Caco-2 (cell line): ENCODE measurements at regions not wholly inside any gene's neighbourhood (a gene's known extent, or its start where the extent isn't known, plus 50 kb on each side); places are given as distances from the start of the nearest gene placed in this dataset.
A peak's percentile ranks its signal among the peaks of the same experiment; 100 is the strongest.

Experiments used
- BruUV-seq: library from RNA; stranded (reverse); fragments of 400-500 nt; replicated peaks from 2 replicates; lab custom pipeline; 2021; lab: Mats Ljungman, UMichigan
- CTCF ChIA-PET: fragments of 300-600 bp; sonication (Branson Sonifier 250); formaldehyde crosslinking; loops from one replicate; lab custom pipeline; 2022; ENCODE audit warnings: antibody characterized with exemption; lab: Charles Lee
- POLR2A ChIA-PET: fragments of 300-600 bp; sonication (Branson Sonifier 250); formaldehyde crosslinking; loops from one replicate; lab custom pipeline; 2022; ENCODE audit warnings: antibody characterized with exemption; lab: Charles Lee
- DNase-seq, 2 experiments: peaks; one replicate each; pipeline versions ENCODE4 v3.0.0 to v3.0.0-alpha.2; 2020 to 2022
- H3K27me3 ChIP-seq: replicated peaks from 2 replicates; pipeline ENCODE4 v1.6.0; 2011; ENCODE audit warnings: low read length; ENCODE audit not compliant: control insufficient read depth, insufficient read depth
- H3K36me3 ChIP-seq: 2 replicates; pipeline ENCODE4 v1.5.1; 2011; ENCODE audit warnings: low read length; ENCODE audit not compliant: control insufficient read depth, insufficient read depth
- H3K4me1 ChIP-seq: fragments of 250-450 bp; sonication (Bioruptor Pico); 2 replicates; pipeline ENCODE4 v1.5.1; 2020; ENCODE audit warnings: mild to moderate bottlenecking
- H3K4me3 ChIP-seq: 2 replicates; pipeline ENCODE4 v1.5.1; 2011; ENCODE audit warnings: low read depth, mild to moderate bottlenecking, control low read depth, low read length
- H3K9me3 ChIP-seq: fragments of 250-450 bp; sonication (Bioruptor Pico); 2 replicates; pipeline ENCODE4 v1.5.1; 2020; ENCODE audit warnings: mild to moderate bottlenecking, moderate library complexity
- H3K27ac Mint-ChIP-seq: one replicate; pipeline ENCODE4 v1.8.0; 2022; ENCODE audit warnings: mixed read lengths; ENCODE audit not compliant: unreplicated experiment
- H3K27me3 Mint-ChIP-seq: one replicate; pipeline ENCODE4 v1.8.0; 2022; ENCODE audit warnings: mixed read lengths; ENCODE audit not compliant: insufficient read depth, unreplicated experiment
- H3K36me3 Mint-ChIP-seq: one replicate; pipeline ENCODE4 v1.8.0; 2022; ENCODE audit warnings: mild to moderate bottlenecking, mixed read lengths; ENCODE audit not compliant: insufficient read depth, unreplicated experiment
- H3K4me1 Mint-ChIP-seq: one replicate; pipeline ENCODE4 v1.8.0; 2022; ENCODE audit warnings: low read depth, mixed read lengths; ENCODE audit not compliant: unreplicated experiment
- H3K4me3 Mint-ChIP-seq: one replicate; pipeline ENCODE4 v1.8.0; 2022; ENCODE audit warnings: mild to moderate bottlenecking, moderate library complexity, mixed read lengths; ENCODE audit not compliant: unreplicated experiment
- H3K9me3 Mint-ChIP-seq: one replicate; pipeline ENCODE4 v1.8.0; 2022; ENCODE audit warnings: mixed read lengths; ENCODE audit not compliant: unreplicated experiment
- intact Hi-C: fragments of 100-400 bp; cut with micrococcal nuclease; formaldehyde crosslinking; loops from one replicate; pipeline ENCODE4 v1.10.0; 2022; ENCODE audit not compliant: unreplicated experiment
- TF ChIP-seq, protein P1 (sequence below), 2 experiments: fragments of 200-600 bp in 1 of 2; IDR thresholded peaks; 1 replicate in 1 of 2; 2 replicates in 1 of 2; pipeline versions ENCODE4 v1.5.1 to v1.8.0; 2011 to 2022; ENCODE audit warnings: antibody characterized with exemption in 1 of 2, control low read depth in 1 of 2, inconsistent platforms in 1 of 2, low read depth in 1 of 2, low read length in 1 of 2, mild to moderate bottlenecking in 1 of 2, moderate library complexity in 1 of 2; ENCODE audit not compliant: insufficient read depth in 1 of 2, severe bottlenecking in 1 of 2, unreplicated experiment in 1 of 2

DNA sequence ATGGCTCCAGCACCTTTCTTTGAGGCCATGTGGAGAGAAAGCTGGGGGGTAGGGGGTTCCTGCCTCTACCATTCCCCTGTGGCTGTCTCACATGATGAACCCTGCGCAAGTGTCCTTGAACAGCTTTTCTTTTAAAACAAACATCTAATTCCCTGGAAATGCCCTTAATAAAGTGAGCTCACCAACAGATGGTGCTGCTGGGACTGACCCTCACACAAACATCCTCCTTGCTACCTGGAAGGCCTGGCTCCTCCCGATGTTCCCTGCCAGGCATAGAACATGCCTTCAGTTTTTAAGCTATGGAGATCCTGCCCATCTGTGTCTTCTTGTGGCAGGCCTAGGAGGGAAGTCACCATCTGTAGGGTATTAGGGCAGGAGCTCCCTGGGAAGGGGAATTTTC is 60.7 kb upstream of the GATA6 start:
- intact Hi-C loops, result loop anchor here (1.0 kb wide), 1 partner anchor 61 kb away; the partner anchor contains the start of gene GATA6
- Mint-ChIP-seq H3K4me1 (peaks cover 44% of the 10 kb centered on the region), H3K36me3 (no peaks in the 10 kb centered on the region), H3K4me3 (no peak overlapping the region), H3K9me3 (no peaks in the 10 kb centered on the region), H3K27me3 (no peaks in the 10 kb centered on the region), H3K27ac (peak overlapping the region; percentile 74)
- peak; percentile 51 to 62 for DNase-seq
- Histone ChIP-seq H3K4me3 (no peak overlapping the region), H3K4me1 (peaks cover 53% of the 10 kb centered on the region), H3K27me3 (no peaks in the 10 kb centered on the region), H3K9me3 (no peaks in the 10 kb centered on the region), H3K36me3 (no peaks in the 10 kb centered on the region)
- TF ChIP-seq, protein P1, sequence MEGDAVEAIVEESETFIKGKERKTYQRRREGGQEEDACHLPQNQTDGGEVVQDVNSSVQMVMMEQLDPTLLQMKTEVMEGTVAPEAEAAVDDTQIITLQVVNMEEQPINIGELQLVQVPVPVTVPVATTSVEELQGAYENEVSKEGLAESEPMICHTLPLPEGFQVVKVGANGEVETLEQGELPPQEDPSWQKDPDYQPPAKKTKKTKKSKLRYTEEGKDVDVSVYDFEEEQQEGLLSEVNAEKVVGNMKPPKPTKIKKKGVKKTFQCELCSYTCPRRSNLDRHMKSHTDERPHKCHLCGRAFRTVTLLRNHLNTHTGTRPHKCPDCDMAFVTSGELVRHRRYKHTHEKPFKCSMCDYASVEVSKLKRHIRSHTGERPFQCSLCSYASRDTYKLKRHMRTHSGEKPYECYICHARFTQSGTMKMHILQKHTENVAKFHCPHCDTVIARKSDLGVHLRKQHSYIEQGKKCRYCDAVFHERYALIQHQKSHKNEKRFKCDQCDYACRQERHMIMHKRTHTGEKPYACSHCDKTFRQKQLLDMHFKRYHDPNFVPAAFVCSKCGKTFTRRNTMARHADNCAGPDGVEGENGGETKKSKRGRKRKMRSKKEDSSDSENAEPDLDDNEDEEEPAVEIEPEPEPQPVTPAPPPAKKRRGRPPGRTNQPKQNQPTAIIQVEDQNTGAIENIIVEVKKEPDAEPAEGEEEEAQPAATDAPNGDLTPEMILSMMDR (IDR thresholded peaks at IDR 0.05; ENCODE audit: insufficient read depth in 1 of 2, low read depth in 1 of 2, low read length in 1 of 2, severe bottlenecking in 1 of 2, unreplicated experiment in 1 of 2), result peak; percentile 40 to 44
- no TSS peak for BruUV-seq
- ChIA-PET POLR2A (interaction anchor here (0.6 to 1.2 kb wide), 2 partner anchors 60 to 141 kb away, joined by 3 to 5 read pairs; partner anchors contain the start of gene GATA6), CTCF (interaction anchor here (0.5 to 1.4 kb wide), 10 partner anchors 17 to 118 kb away, joined by 3 to 5 read pairs (median 3); no protein-coding TSS in a partner anchor)

DNA sequence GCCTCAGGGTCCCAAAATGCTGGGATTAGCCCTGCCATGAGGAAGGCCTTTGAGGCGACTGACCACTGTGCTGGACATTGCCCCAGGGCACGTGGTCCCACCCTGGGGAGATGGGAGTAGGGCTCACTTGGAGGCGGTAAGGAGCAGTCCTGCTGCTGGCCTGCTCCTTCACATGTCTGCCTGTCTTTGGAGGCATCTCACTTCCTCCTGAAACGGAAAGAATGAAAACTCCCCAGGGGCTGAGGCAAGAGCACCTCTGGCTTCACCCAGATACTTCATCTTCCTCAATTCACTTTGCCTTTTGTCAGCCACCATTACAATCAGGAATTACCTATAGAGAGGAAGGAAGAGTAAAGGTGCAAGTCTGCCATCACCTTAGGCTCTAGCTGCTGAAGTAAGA is 59.9 kb upstream of the GATA6 start:
- Mint-ChIP-seq H3K27me3 (no peaks in the 10 kb centered on the region), H3K27ac (no peak overlapping the region), H3K36me3 (no peaks in the 10 kb centered on the region), H3K9me3 (no peaks in the 10 kb centered on the region), H3K4me1 (peaks cover 43% of the 10 kb centered on the region), H3K4me3 (no peak overlapping the region)
- intact Hi-C loops, result no loop called here
- DNase-seq, result no peak
- Histone ChIP-seq H3K4me3 (no peak overlapping the region), H3K4me1 (peaks cover 55% of the 10 kb centered on the region), H3K27me3 (no peaks in the 10 kb centered on the region), H3K9me3 (no peaks in the 10 kb centered on the region), H3K36me3 (no peaks in the 10 kb centered on the region)
- no TSS peak for BruUV-seq
- TF ChIP-seq, protein P1 (IDR thresholded peaks at IDR 0.05; ENCODE audit: insufficient read depth in 1 of 2, low read depth in 1 of 2, low read length in 1 of 2, severe bottlenecking in 1 of 2, unreplicated experiment in 1 of 2), result no peak
- ChIA-PET CTCF (interaction anchor here (0.8 to 1.0 kb wide), 2 partner anchors 16 to 79 kb away, joined by 3 to 4 read pairs; no protein-coding TSS in a partner anchor), POLR2A (no interaction called here)

DNA sequence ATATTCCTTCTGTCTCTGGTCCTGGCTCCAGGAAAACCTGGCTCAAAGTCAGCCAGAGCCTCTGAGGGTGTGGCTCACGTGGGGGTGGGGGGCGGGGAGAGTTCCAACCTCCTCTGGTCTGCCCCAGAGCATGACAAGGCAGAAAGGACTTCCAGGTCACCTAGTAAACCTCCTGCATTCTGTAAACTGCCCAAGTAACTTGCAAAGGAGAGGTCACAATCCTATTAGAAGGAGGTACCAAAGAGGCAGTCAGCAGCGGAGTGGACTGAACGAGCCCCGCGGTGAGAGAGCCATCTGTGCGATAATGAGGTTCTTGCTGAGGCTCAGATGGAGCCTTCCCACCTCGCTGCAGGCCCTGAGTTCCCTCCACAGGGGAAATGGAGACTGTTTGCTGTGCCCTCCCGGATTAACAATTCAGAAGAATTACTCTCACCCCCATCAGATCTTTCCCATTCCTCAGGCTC is 58.9 kb upstream of the GATA6 start:
- Mint-ChIP-seq H3K27me3 (no peaks in the 10 kb centered on the region), H3K27ac (peak overlapping the region; percentile 58), H3K4me3 (no peak overlapping the region), H3K9me3 (no peaks in the 10 kb centered on the region), H3K4me1 (peaks cover 53% of the 10 kb centered on the region), H3K36me3 (no peaks in the 10 kb centered on the region)
- no peaks in the 10 kb centered on the region for H3K9me3 ChIP-seq
- no TSS peak for BruUV-seq
- CTCF ChIA-PET, result no interaction called here
- TF ChIP-seq, protein P1 (IDR thresholded peaks at IDR 0.05; ENCODE audit: insufficient read depth in 1 of 2, low read depth in 1 of 2, low read length in 1 of 2, severe bottlenecking in 1 of 2, unreplicated experiment in 1 of 2), result no peak
- POLR2A ChIA-PET, result interaction anchor here (0.6 kb wide), 1 partner anchor 53 kb away, joined by 3 read pairs; no protein-coding TSS in a partner anchor
- peaks cover 63% of the 10 kb centered on the region for H3K4me1 ChIP-seq
- no peaks in the 10 kb centered on the region for H3K27me3 ChIP-seq
- peak; percentile 25 to 55 for DNase-seq
- H3K36me3 ChIP-seq, result no peaks in the 10 kb centered on the region
- no peak overlapping the region for H3K4me3 ChIP-seq
- intact Hi-C loops, result no loop called here
